OCI-LY1 (cell line): ENCODE measurements at regions not wholly inside any gene's neighbourhood (a gene's known extent, or its start where the extent isn't known, plus 50 kb on each side); places are given as distances from the start of the nearest gene placed in this dataset.

Source experiments
- CTCF ChIP-seq: fragments of 200-600 bp; sonication (generic), shearing (Covaris generic); IDR thresholded peaks from 2 replicates; pipeline ENCODE4 v1.5.1; 2017; ENCODE audit warnings: mild to moderate bottlenecking, antibody characterized with exemption, low read length, moderate library complexity, mixed read lengths
- EZH2 ChIP-seq: fragments of 200-600 bp; sonication (generic), shearing (Covaris generic); IDR thresholded peaks from 2 replicates; pipeline ENCODE4 v1.8.0; 2017; ENCODE audit warnings: borderline replicate concordance, mixed run types, mild to moderate bottlenecking, antibody characterized with exemption, low read length, moderate library complexity, mixed read lengths

GRCh38 chr4:111074523-111075114 lies 451.7 kb upstream of the PITX2 start:
- TF ChIP-seq CTCF (no peak), EZH2 (no peak)
